MCF 10A (cell line): ENCODE measurements at regions not wholly inside any gene's neighbourhood (a gene's known extent, or its start where the extent isn't known, plus 50 kb on each side); places are given as distances from the start of the nearest gene placed in this dataset.

Source experiments
- BruUV-seq: library from RNA; stranded (reverse); fragments of 400-500 nt; replicated peaks from 2 replicates; lab custom pipeline; 2021; lab: Mats Ljungman, UMichigan
- CTCF ChIA-PET: fragments of 300-600 bp; sonication (Branson Sonifier 250); formaldehyde crosslinking; extraction: SDS; loops from one replicate; lab custom pipeline; 2021; ENCODE audit warnings: antibody characterized with exemption, inconsistent platforms; lab: Yijun Ruan, JAX
- POLR2A ChIA-PET: fragments of 300-600, 350-650 bp; sonication (Branson Sonifier 250); formaldehyde crosslinking; extraction: SDS; loops from one replicate; lab custom pipeline; 2020; ENCODE audit warnings: antibody characterized with exemption, inconsistent platforms; lab: Yijun Ruan, JAX
- DNase-seq: peaks from one replicate; pipeline ENCODE4 v3.0.0-alpha.2; 2018; ENCODE audit not compliant: unreplicated experiment
- H3K27ac Mint-ChIP-seq: one replicate; pipeline ENCODE4 v1.8.0; 2022; ENCODE audit warnings: mild to moderate bottlenecking, low read depth, mixed read lengths; ENCODE audit not compliant: unreplicated experiment
- H3K27me3 Mint-ChIP-seq: one replicate; pipeline ENCODE4 v1.8.0; 2022; ENCODE audit warnings: mixed read lengths; ENCODE audit not compliant: insufficient read depth, unreplicated experiment
- H3K36me3 Mint-ChIP-seq: one replicate; pipeline ENCODE4 v1.8.0; 2022; ENCODE audit warnings: mild to moderate bottlenecking, moderate library complexity, mixed read lengths; ENCODE audit not compliant: insufficient read depth, unreplicated experiment
- H3K4me1 Mint-ChIP-seq: one replicate; pipeline ENCODE4 v1.8.0; 2022; ENCODE audit warnings: mixed read lengths; ENCODE audit not compliant: insufficient read depth, unreplicated experiment
- H3K4me3 Mint-ChIP-seq: one replicate; pipeline ENCODE4 v1.8.0; 2022; ENCODE audit warnings: mild to moderate bottlenecking, moderate library complexity, mixed read lengths; ENCODE audit not compliant: unreplicated experiment
- H3K9me3 Mint-ChIP-seq: one replicate; pipeline ENCODE4 v1.8.0; 2022; ENCODE audit warnings: mixed read lengths; ENCODE audit not compliant: unreplicated experiment
- intact Hi-C: fragments of 100-400 bp; cut with micrococcal nuclease; formaldehyde crosslinking; loops from 2 replicates; pipeline ENCODE4 v1.14.1; 2022
- TF ChIP-seq, protein P1 (sequence below): fragments of 200-600 bp; IDR thresholded peaks from one replicate; pipeline ENCODE4 v1.8.0; 2022; ENCODE audit warnings: antibody characterized with exemption, mild to moderate bottlenecking; ENCODE audit not compliant: unreplicated experiment

DNA sequence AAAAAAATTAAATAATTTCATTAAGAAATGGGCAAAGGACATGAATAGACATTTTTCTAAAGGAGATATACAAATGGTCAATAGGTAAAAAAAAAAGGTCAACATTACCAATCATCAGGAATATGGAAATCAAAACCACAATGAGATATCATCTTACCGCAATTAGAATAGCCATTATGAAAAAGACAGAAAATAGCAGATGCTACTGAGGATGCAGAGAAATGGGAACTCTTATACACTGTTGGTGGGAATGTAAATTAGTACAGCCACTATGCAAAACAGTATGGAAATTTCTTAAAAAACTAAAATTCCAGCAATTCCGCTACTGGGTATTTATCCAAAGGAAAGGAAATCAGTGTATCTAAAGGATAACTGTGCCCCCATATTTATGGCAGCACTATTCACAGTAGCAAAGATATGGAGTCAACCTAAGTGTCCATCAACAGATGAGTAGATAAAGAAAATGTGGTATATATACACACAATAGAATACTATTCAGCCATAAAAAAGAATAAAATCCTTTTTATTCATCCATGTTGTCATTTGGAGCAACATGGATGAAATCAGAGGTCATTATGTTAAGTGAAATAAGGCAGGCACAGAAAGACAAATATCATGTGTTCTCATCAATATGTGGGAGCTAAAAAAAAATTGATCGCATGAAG lies 132.4 kb downstream of the RPL22L1 start:
- no TSS peak for BruUV-seq
- Mint-ChIP-seq H3K9me3 (no peaks in the 10 kb centered on the region), H3K27me3 (no peaks in the 10 kb centered on the region), H3K36me3 (no peaks in the 10 kb centered on the region), H3K4me3 (no peak overlapping the region), H3K27ac (no peak overlapping the region), H3K4me1 (peaks cover 33% of the 10 kb centered on the region)
- TF ChIP-seq, protein P1, sequence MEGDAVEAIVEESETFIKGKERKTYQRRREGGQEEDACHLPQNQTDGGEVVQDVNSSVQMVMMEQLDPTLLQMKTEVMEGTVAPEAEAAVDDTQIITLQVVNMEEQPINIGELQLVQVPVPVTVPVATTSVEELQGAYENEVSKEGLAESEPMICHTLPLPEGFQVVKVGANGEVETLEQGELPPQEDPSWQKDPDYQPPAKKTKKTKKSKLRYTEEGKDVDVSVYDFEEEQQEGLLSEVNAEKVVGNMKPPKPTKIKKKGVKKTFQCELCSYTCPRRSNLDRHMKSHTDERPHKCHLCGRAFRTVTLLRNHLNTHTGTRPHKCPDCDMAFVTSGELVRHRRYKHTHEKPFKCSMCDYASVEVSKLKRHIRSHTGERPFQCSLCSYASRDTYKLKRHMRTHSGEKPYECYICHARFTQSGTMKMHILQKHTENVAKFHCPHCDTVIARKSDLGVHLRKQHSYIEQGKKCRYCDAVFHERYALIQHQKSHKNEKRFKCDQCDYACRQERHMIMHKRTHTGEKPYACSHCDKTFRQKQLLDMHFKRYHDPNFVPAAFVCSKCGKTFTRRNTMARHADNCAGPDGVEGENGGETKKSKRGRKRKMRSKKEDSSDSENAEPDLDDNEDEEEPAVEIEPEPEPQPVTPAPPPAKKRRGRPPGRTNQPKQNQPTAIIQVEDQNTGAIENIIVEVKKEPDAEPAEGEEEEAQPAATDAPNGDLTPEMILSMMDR = no peak
- no peak for DNase-seq
- intact Hi-C loops = no loop called here
- ChIA-PET CTCF (no interaction called here), POLR2A (interaction anchor here (0.7 to 1.0 kb wide), 2 partner anchors 15 to 324 kb away, joined by 3 read pairs; no protein-coding TSS in a partner anchor)

DNA sequence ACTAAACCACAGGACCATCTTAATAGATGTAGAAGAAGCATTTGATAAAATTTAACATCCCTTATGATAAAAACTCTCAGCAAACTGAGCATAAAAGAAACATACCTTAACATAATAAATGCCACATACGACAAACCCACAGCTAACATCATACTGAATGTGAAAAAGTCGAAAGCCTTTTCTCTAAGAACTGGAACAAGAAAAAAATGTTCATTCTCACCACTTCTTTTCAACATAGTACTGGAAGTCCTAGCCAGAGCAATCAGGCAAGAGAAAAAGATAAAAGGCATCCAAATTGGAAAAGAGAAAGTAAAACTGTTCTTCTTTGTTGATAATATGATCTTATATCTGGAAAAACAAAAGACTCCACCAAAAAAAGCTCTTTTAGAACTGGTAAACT lies 134.2 kb downstream of the RPL22L1 start:
- H3K4me1 Mint-ChIP-seq = peaks cover 16% of the 10 kb centered on the region
- no peaks in the 10 kb centered on the region for H3K27me3 Mint-ChIP-seq
- H3K9me3 Mint-ChIP-seq = no peaks in the 10 kb centered on the region
- CTCF ChIA-PET = interaction anchor here (0.6 kb wide), 1 partner anchor 124 kb away, joined by 3 read pairs; no protein-coding TSS in a partner anchor
- H3K27ac Mint-ChIP-seq = no peak overlapping the region
- no TSS peak for BruUV-seq
- H3K36me3 Mint-ChIP-seq = no peaks in the 10 kb centered on the region
- POLR2A ChIA-PET = no interaction called here
- no peak for DNase-seq
- intact Hi-C loops = no loop called here
- TF ChIP-seq, protein P1 = no peak
- no peak overlapping the region for H3K4me3 Mint-ChIP-seq

DNA sequence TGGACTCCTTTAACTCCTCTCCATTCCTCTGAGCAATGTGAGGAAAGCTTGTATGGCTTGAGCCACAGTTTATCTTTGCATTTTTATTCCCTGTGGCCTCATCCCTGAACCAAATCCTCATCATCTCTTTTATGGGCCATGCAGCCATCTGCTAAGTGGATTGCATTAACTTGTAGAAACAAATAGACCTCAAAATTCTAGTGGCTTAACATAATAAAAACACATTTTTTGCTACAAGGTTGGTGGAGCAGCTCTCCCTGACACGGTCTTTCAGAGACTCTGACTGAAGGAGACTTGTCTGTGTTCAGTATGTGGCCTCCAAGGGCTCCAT lies 135.3 kb downstream of the RPL22L1 start:
- Mint-ChIP-seq H3K4me3 (no peak overlapping the region), H3K27ac (no peak overlapping the region), H3K4me1 (peaks cover 7% of the 10 kb centered on the region), H3K27me3 (no peaks in the 10 kb centered on the region), H3K36me3 (no peaks in the 10 kb centered on the region), H3K9me3 (no peaks in the 10 kb centered on the region)
- TF ChIP-seq, protein P1 = no peak
- intact Hi-C loops = no loop called here
- ChIA-PET CTCF (interaction anchor here (0.5 to 1.0 kb wide), 4 partner anchors 8 to 1622 kb away, joined by 3 to 4 read pairs (median 3); no protein-coding TSS in a partner anchor), POLR2A (no interaction called here)
- BruUV-seq = no TSS peak
- no peak for DNase-seq

DNA sequence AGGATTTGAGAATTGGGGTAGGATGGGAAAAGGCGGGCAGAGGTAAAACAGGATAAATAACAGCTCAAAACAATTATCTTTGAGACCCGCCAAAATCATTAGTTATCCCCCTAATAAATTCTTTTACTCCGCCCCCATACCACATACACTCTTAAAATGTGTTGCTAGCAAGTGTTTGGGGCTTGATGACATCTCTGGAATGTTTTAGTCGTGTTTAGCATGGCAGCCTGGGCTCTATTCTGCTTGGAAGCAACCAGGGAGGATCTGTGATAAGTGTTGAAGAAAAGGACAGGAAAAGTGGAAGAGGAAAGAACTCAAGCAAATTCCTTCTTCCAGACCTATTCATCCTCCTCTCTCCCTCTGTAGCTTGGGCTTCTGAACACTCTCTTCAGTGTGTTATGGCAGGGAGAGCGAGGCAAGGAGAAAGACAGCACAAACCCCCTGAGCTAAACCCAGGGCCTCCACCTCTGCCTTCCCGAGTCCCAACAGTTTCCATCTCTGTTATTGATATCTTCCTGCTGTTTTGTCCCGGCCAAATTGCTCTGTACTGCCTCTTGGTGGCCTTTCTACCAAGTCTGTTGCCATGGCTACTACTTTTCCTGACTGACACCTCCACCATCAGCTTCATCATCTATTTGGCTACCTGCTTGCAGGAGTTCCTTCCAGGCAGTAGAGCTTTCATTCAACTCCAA lies 135.8 kb downstream of the RPL22L1 start:
- Mint-ChIP-seq H3K4me3 (no peak overlapping the region), H3K27me3 (no peaks in the 10 kb centered on the region), H3K27ac (no peak overlapping the region), H3K9me3 (no peaks in the 10 kb centered on the region), H3K4me1 (peaks cover 2% of the 10 kb centered on the region), H3K36me3 (no peaks in the 10 kb centered on the region)
- TF ChIP-seq, protein P1 = no peak
- DNase-seq = no peak
- BruUV-seq = no TSS peak
- CTCF ChIA-PET = interaction anchor here (0.6 to 1.0 kb wide), 3 partner anchors 8 to 1622 kb away, joined by 3 to 4 read pairs (median 3); no protein-coding TSS in a partner anchor
- POLR2A ChIA-PET = no interaction called here
- intact Hi-C loops = no loop called here
